Thyroid gland (tissue), 4 donors: ENCODE measurements at regions not wholly inside any gene's neighbourhood (a gene's known extent, or its start where the extent isn't known, plus 50 kb on each side); places are given as distances from the start of the nearest gene placed in this dataset.

Source experiments
- DNase-seq, 2 donors: peaks; one replicate each; pipeline ENCODE4 v3.0.0-alpha.2; 2019
- H3K27ac ChIP-seq, 3 donors: fragments of 200-600 bp; sonication (generic); 1 replicate in 2 of 3; 2 replicates in 1 of 3; pipeline ENCODE4 v1.5.1; 2016 to 2019; ENCODE audit warnings: mild to moderate bottlenecking in 1 of 3, moderate library complexity in 1 of 3
- H3K27me3 ChIP-seq: fragments of 200-600 bp; sonication (generic); one replicate; pipeline ENCODE4 v1.5.1; 2019
- H3K36me3 ChIP-seq, 2 donors: fragments of 200-600 bp; sonication (generic); one replicate each; pipeline ENCODE4 v1.5.1; 2016 to 2019
- H3K4me1 ChIP-seq, 2 donors: fragments of 200-600 bp; sonication (generic); one replicate each; pipeline ENCODE4 v1.5.1; 2017 to 2019
- H3K4me3 ChIP-seq, 3 donors: fragments of 200-600 bp; sonication (generic); replicated peaks in 1 of 3; 1 replicate in 2 of 3; 2 replicates in 1 of 3; pipeline ENCODE4 v1.5.1; 2016; ENCODE audit warnings: mild to moderate bottlenecking in 1 of 3
- H3K9me3 ChIP-seq: fragments of 200-600 bp; sonication (generic); one replicate; pipeline ENCODE4 v1.5.1; 2017
- CTCF ChIP-seq, 6 experiments: fragments of 200-600 bp in 3 of 6; fragments of 450-650 bp in 3 of 6; sonication (generic) in 3 of 6; IDR thresholded peaks; one replicate each; pipeline ENCODE4 v1.5.1; 2016 to 2019; ENCODE audit warnings: antibody characterized with exemption in 6 of 6, mild to moderate bottlenecking in 2 of 6, inconsistent platforms in 1 of 6, moderate library complexity in 1 of 6
- POLR2A ChIP-seq, 2 donors: fragments of 450-650 bp; IDR thresholded peaks; one replicate each; pipeline ENCODE4 v1.6.1; 2017; ENCODE audit warnings: antibody characterized with exemption in 2 of 2, mild to moderate bottlenecking in 2 of 2, moderate library complexity in 1 of 2
- WGBS, 2 donors: methylation state at CpG; one replicate each; pipeline ENCODE4 v1.1.5; 2017; 5-methylcytosine and 5-hydroxymethylcytosine counted together
- intact Hi-C: fragments of 100-400 bp; cut with DNase I; formaldehyde crosslinking; loops from one replicate; pipeline ENCODE4 v1.15.1; 2023

GRCh38 chr15:66897416-66897815, 168.0 kb upstream of the SMAD3 start:
- no peaks in the 10 kb centered on the region for H3K9me3 ChIP-seq
- DNase-seq, result no peak
- TF ChIP-seq POLR2A (IDR thresholded peaks at IDR 0.05) (no peak), CTCF (IDR thresholded peaks at IDR 0.05) (no peak)
- WGBS, 2 donors, result 81 to 90% methylated on average over 2 to 4 of the region's 4 CpGs
- no peak overlapping the region for H3K4me3 ChIP-seq
- H3K4me1 ChIP-seq, result peaks cover under 1% of the 10 kb centered on the region in 2 donors
- no peak overlapping the region for H3K27ac ChIP-seq
- no peaks in the 10 kb centered on the region for H3K36me3 ChIP-seq
- no peaks in the 10 kb centered on the region for H3K27me3 ChIP-seq
- intact Hi-C loops, result no loop called here

GRCh38 chr15:66897971-66898370, 167.4 kb upstream of the SMAD3 start:
- no peak for TF ChIP-seq CTCF (IDR thresholded peaks at IDR 0.05)
- no peak for TF ChIP-seq POLR2A (IDR thresholded peaks at IDR 0.05)
- Histone ChIP-seq H3K27ac (no peak overlapping the region), H3K36me3 (no peaks in the 10 kb centered on the region), H3K9me3 (no peaks in the 10 kb centered on the region), H3K4me1 (no peaks in the 10 kb centered on the region), H3K27me3 (no peaks in the 10 kb centered on the region), H3K4me3 (no peak overlapping the region)
- intact Hi-C loops, result no loop called here
- DNase-seq, result no peak
- 78 to 86% methylated on average over 5 of the region's 5 CpGs for WGBS, 2 donors

- no peaks in the 10 kb centered on the region for H3K9me3 ChIP-seq
- DNase-seq, result no peak
- no peaks in the 10 kb centered on the region for H3K4me1 ChIP-seq
- no peaks in the 10 kb centered on the region for H3K36me3 ChIP-seq
- intact Hi-C loops, result no loop called here
- WGBS, 2 donors, result 91 to 95% methylated on average over 4 to 5 of the region's 5 CpGs
- H3K27me3 ChIP-seq, result no peaks in the 10 kb centered on the region
- H3K27ac ChIP-seq, result no peak overlapping the region
- H3K4me3 ChIP-seq, result no peak overlapping the region
- TF ChIP-seq CTCF (IDR thresholded peaks at IDR 0.05) (no peak), POLR2A (IDR thresholded peaks at IDR 0.05) (no peak)
Measured at GRCh38 chr15:66898656-66899386, 166.6 kb upstream of the SMAD3 start.

GRCh38 chr15:66899555-66900350, 165.6 kb upstream of the SMAD3 start:
- Histone ChIP-seq H3K36me3 (no peaks in the 10 kb centered on the region), H3K27me3 (no peaks in the 10 kb centered on the region), H3K4me1 (peaks cover 5 to 8% of the 10 kb centered on the region in 2 donors), H3K4me3 (no peak overlapping the region), H3K27ac (no peak overlapping the region), H3K9me3 (no peaks in the 10 kb centered on the region)
- no peak for DNase-seq
- TF ChIP-seq POLR2A (IDR thresholded peaks at IDR 0.05) (no peak), CTCF (IDR thresholded peaks at IDR 0.05) (no peak)
- 94 to 97% methylated on average over 9 of the region's 9 CpGs for WGBS, 2 donors
- intact Hi-C loops, result no loop called here
